Ramos (cell line): ENCODE measurements at regions not wholly inside any gene's neighbourhood (a gene's known extent, or its start where the extent isn't known, plus 50 kb on each side); places are given as distances from the start of the nearest gene placed in this dataset.

Experiments used
- in situ Hi-C: fragments of 300-500 bp; cut with MboI; formaldehyde crosslinking; loops from one replicate; pipeline ENCODE4 v1.14.3; 2022; ENCODE audit warnings: low sequenced_read_pairs; ENCODE audit not compliant: unreplicated experiment

DNA sequence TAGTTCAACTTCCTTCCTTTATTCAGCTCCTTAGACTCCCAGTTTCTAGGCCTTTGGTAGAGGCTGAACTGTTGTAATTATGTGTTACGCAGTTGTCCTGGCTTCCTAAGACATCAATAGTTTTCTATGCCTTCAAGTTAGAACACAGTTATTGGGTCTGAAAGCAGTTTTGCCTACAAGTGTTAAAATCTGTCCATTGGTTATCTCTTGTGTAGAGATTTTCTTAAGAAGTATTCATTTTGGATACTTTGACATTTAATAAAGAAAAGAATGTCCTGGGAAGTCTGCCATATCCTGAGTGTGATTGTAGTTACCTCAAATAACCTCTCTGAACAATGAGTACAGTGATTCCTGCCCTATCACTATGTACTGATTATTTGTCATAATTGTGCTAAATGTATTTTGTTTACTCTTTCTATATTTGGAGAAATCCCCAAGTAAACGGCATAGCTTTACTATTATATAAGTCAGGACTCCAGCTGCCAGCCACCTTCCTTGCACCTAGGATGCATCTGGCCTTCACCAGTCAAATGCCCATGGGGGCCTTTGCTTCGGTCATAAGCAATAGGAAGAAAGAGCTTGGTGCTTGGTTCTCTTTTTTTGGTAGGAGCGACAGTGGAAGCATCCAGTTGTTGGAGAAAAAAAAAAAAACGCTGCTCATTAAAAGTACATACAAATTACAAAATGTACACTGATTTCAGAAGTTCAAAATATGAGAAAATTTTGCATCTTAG, 449.5 kb upstream of the PKDCC start:
- in situ Hi-C loops, result no loop called here

DNA sequence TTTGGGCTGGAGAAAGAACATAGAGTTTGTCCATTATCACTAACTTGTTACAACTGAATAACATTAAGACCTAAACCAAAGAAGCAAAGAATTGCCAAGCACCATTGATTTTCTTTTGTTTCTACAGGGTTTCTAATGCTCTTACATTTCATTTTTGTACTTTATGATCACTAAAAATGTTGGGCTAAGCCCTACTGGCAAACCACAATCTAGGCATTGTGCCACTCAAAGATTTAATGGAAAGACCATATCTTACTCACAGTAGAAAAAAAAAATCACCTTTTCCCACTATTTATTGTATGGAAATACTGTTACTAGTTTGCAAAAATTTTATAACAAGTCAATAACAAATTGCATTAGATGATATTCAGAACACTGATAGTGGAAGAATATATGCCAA, 447.4 kb upstream of the PKDCC start:
- in situ Hi-C loops, result no loop called here

DNA sequence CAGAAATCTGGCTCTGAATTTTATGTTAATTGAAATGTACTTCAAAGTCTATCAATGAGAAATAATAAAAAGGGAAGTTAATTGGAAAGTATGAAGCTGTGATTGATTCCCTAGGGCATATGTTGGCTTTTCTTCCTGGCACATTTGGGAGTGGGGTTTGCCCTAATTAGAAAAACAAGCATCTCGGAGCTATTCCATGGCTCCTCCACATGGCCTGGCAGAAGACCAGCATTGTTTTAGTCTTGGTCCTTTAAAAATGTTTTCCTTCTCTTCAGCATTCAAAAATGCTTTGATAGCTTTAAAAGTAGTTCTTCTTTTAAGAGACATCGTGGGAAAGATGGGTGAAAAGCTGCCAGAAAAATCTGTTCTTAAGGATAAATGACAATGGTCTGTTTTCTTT, 445.5 kb upstream of the PKDCC start:
- in situ Hi-C loops, result no loop called here

DNA sequence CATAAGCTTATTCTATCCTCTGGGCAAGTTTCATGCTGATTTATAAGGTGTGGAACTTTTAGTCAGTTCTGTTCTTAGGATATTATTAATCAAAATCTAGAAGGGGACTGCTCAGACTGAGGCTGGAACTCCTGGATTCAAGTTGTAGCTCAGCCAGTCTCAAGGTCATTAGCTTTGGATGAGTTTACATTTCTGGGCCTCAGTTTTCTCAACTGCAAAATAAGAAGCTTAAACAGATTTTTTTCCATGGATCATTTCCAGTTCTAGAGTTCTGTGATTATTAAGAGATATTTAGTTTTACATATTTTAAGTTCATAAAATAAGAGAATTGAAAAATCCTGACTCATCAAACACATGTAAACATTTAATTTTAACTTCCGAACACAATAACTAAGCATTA, 442.5 kb upstream of the PKDCC start:
- in situ Hi-C loops, result no loop called here

DNA sequence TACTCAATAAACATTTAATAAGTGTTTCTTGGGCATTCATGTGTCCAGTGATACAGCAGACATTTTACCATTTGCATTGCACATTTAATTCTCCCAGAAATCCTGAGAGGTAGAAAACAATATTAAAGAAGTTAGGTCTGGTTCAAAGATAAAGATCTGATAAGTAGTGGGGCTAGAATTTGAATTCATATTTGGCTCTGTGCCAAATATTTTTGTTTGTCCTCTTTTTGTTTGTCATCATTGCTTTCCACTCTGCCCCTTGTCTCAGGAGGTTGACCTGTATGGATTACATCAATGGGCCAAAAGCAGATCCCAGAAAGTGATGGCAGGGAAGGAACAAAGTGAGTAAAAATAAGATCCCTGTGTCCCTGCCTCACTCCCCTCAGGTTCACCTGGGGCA, 441.9 kb upstream of the PKDCC start:
- in situ Hi-C loops, result no loop called here

DNA sequence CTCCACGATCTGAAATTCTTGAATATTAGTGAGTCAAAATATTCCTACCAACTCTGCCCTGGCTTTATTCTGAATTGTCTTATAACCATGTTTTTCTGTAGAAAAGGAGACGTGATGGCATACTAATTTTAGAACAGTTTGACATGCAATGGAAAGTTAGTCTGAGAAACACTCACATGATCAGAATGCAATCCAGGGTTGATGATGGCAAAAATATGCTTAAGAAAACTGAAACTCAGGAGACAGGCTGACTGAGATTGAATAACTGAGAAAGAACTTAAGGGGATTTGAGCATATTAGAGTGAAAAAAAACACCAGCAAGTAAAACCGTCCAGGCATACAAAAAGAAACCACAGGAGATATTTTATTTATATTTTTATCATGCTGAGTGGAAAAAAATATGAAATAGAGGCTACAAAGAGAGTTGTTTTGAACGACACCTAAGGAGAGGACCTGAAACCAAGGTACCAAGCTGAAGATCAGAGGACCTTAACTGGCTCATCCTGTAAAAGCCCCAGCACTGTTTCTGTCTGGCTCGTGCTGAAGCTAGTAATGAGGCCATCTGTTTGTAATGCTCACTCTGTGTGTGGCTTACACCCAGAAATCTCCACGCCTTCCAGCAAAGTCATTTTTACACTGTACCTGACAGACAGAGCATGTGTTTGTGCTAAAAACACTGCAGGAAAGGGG, 437.2 kb upstream of the PKDCC start:
- in situ Hi-C loops, result no loop called here

DNA sequence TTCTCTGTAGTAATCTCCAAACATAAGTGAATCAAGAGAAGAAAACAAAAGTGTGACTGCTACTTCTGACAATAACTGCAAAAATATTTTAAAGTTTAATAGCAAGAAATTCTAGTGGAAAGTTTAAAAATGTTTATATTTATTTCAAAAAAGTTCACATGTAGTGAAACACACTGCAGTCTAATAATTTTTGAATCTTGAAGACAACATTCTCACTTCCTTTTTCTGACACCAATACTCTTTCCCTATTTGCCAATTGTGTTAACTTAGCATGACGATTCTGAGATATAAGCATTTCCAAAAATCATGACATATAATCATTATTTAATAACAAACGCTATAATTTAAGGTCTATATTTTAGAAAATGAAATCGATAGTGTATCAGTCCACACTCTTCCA, 429.1 kb upstream of the PKDCC start:
- in situ Hi-C loops, result no loop called here

DNA sequence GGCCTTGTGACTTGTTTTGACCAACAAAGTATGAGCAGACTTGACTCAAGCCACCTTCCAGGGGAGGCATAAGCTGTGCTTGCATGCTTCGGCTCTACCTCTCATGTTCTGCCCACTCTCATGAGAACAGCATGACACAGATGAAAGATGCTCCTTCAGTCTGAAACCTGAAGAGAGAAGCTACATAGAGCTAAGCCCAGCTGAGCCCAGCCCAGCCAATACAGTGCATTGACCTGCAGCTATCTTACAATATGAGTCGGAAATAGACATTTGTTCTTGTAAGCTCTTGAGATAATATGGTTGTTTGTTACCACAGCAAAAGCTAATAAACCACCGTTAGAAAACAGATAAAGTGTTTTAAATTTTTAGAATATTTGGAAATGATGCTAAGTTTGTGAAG, 426.7 kb upstream of the PKDCC start:
- in situ Hi-C loops, result no loop called here

DNA sequence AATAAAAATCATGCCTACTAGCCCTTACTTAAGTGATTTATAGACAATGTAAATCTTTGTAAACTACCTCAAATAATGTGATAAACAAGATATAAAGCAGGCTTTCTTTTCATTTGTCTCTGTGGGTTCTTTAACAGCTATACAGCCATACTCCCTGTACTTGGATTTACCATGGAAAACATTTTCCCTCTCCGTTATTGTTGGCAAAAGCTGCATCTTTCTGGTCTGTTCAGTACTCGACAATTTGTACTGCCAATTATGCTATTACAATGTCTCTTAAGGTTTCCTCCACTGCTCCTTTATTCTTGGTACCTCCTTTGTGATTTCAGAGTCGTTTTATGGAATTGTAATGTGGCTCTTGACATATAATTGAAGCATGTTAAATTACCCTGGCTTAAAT, 426.3 kb upstream of the PKDCC start:
- in situ Hi-C loops, result no loop called here

DNA sequence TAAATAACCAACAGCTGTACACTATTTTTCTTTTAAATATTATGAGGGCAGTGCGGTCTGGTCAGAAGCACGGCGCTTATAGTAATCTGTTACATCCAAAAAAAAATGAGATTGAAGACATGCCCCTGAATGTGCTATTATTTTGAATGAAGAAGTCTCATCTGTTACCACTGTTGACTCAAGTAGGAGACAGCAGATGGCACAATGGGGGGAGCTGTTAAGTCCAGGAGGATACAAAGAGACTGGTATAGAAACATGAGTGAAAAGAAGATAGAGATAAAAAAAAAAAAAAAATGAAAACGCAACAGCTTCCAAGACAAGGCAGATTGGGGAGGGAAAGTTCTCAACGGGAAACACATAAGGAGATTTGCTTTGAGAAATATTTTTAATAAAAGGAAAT, 425.5 kb upstream of the PKDCC start:
- in situ Hi-C loops, result no loop called here

DNA sequence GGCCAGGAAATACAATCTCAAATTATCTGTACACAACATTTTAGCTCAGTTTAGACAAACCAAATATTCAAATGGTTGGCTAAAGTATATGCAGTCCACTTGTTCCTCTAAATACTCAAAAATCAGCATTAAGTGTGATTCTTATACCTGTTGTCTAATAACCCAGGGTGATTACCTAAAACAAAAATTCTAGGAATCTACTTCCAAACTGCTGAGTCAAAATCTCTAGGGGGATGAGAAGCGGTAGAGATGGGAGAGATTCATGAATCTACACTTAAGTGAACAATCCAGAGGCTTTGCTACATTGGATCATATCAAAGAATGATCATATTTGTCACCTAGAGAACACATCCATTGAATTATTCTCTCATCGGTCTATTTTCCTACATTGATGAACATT, 420.9 kb upstream of the PKDCC start:
- in situ Hi-C loops, result no loop called here

DNA sequence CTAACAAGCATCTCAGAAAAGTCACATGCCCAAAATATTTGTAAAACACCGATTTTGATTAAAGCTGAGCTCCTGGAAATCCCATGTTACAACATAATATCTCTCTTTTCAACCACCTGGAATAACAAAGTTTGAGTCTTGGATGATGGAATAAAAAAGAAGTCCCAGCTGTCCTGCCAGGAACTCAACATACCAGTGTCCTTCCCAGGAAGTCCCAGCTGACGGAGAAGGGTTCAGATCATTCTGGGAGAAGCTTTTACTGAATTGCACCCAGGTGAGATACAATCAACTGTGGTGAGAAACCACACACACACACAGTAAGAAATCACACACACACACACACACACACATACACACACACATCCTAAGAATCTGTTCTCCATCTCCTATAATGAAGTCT, 413.1 kb upstream of the PKDCC start:
- in situ Hi-C loops, result no loop called here

DNA sequence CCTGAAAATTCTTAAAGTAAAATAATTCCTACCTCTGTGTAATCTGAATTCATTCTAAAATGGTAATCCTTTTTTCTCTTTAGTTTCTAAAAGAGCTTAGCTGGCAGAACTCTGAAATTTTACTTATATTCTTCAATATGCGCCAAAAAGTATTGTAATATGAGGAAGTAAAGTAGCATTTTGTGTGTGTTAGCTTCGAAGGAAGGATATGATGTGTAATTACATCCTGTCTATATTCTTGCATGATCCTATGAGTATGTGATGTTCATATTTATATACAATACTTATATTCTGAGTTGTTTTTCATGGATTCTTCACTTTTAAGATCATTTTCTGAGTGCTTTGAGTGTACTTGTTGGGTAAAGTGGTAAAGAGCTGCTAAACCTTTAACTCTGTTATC, 402.9 kb upstream of the PKDCC start:
- in situ Hi-C loops, result no loop called here

DNA sequence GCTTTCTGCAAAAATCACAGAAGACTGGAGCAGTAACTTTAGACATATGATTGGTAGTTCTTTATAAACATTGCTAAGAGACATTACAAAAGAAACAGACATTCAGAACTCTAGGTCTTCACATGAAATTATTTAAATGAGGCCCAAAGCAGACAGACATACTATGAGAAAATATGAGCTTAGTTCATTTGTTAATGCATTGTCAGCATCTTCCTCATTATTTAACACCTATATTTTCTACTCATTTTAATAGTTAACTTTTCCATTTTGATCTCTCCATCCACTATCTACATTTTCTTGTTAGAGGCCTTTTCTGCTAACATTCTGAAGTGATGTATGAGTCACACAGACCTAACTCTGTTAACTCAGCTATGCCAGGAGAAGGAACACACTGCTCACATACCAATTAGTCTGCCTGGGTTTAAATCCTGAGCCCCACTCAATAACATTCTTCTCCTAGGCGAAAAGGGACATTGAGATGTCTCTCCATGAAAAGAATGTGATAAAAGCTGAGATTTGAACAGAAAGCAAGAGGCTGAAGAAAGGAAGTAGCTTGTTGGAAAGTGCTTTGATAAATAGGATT, 400.3 kb upstream of the PKDCC start:
- in situ Hi-C loops, result no loop called here

DNA sequence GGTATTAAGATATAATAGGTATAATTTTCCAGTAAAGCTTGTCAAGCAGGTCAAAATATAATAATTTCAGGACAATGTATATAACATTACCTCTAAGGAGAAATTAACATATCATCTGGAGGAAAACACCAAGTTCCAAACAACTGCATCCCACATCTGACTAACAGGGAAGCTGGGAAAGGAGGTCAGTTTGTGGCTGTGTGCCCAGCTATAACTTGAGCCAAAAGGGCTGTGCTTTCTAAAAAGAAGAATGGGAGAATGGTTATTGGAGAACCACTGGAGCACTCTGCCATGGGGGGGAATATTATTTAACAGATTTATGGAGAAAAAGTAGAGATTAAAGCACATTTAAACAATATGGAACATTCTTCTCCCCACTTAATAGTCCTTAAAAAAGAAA, 390.6 kb upstream of the PKDCC start:
- in situ Hi-C loops, result no loop called here

DNA sequence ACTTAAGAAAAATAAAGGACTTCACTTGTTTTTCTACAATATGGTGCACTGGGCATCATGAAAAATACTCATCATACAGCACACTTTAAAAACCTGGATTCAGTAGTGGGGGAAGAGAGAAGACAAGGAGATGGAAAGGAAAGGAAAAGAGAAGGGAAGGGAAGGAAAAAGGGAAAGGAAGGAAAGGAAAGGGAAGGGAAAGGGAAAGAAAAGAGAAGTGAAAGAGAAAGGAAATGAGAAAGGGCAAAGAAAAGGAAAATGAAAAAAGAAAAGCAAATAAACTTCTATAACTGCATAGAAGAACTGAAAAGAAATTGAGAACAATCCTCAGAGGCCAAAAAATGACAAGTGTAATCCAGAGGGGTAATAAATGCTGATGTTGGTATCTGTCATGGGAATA, 388.1 kb upstream of the PKDCC start:
- in situ Hi-C loops, result no loop called here

DNA sequence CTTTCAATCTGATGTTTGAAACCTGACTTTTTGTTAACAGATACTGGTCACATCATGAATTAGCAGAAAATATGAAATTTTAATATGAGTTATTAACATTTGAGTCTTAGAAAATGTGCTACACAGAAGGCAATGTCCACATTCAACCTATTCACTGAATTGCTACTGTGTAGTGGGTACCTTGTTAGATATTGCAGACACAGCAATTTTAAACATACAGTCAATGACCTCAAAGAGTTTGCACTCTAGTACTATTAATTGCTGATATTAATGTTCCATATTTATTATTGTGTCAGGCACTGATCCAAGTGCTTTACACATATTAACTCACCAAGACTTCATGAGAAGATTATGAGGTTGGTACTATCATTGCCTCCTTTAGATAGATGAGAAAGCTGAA, 385.4 kb upstream of the PKDCC start:
- in situ Hi-C loops, result no loop called here

DNA sequence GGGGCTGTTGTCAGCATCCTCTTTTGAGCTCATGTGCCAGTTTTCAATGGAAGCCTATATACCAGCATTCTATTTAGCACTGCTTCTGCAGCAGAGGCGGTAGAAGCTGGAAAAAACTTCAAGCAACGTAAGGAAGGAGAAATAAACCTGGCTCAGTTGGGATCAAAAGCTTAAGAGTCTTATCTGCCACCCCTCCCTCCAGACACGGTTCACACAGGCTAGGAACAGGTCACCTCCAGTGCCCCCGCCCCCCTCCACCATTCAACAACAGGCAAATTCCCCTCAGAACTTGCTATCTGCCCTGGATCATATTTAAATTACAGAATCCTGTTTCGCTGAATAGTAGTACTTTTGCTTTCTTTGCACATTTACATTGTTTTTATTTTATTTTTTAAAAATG, 384.8 kb upstream of the PKDCC start:
- in situ Hi-C loops, result no loop called here

DNA sequence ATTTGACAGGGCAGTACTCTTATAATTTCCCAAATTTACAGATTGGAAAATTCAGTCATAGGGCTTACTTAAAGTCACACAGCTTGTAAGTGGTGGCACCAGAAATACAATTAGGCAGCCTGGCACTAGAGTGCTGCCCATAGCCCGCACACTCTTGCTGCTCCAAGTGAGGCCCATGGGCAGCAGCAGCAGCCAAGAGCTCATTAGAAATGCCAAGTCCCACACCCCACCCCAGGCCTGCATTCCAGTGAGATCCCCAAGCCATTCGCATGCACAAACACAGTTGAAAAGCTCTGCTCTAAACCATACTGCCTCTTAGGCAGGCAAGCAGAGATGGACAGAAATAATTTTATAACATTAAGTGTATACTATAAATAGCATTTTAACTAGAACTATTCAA, 379.3 kb upstream of the PKDCC start:
- in situ Hi-C loops, result no loop called here

DNA sequence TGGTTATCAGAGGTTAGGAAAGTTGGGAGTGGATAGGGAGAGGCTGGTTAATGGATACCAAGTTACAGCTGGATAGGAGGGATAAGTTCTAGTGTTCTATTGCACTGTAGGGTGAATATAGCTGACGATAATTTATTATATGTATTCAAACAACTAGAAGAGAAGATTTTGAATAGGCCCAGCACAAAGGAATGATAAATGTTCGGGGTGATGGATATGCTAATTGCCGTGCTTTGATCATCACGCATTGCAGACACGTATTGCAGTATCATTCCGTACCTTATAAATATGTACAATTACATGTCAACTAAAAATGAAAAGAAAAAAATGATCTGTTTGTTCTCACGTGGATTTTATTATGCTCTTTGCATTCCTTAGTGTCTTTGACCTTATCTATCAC, 369.2 kb upstream of the PKDCC start:
- in situ Hi-C loops, result no loop called here

DNA sequence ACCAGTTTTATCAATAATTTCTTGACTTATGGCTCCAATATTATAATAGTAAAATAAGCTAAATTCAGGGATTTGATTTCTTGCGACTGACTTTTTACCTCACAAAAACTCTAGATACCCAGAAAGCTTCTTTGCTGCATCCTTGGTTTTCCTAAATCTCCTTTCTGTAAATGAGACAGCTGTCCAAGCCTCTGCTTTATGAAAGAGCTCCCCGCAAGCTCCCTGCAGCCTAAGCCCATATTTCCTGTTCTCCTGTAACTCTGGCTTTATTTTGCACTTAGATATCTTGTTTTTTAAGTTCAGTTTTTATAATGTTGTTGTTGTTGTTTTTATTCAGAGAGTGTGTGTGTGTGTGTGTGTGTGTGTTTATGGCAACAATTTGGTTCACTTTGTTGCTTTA, 361.7 kb upstream of the PKDCC start:
- in situ Hi-C loops, result no loop called here

DNA sequence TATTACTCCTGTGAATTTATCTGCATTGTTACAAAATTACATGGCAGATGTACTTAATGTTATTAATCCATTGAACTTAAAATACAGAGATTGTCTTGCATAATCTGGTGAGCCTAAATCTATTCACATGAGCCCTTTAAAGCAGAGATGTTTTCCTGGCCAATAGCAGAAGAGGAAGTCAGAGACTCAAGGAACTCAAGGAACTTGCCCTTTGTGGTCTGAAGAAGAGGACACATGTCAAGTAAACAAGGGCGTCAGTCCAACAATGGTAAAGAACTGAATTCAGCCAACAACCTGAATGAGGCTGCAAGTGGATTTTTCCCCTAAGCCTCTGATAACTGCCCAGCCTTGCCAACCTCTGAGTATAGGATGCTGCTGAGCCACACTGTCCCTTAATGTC, 356.3 kb upstream of the PKDCC start:
- in situ Hi-C loops, result no loop called here
